ENCODE measurements at regions not wholly inside any gene's neighbourhood (a gene's known extent, or its start where the extent isn't known, plus 50 kb on each side); places are given as distances from the start of the nearest gene placed in this dataset.

DNA sequence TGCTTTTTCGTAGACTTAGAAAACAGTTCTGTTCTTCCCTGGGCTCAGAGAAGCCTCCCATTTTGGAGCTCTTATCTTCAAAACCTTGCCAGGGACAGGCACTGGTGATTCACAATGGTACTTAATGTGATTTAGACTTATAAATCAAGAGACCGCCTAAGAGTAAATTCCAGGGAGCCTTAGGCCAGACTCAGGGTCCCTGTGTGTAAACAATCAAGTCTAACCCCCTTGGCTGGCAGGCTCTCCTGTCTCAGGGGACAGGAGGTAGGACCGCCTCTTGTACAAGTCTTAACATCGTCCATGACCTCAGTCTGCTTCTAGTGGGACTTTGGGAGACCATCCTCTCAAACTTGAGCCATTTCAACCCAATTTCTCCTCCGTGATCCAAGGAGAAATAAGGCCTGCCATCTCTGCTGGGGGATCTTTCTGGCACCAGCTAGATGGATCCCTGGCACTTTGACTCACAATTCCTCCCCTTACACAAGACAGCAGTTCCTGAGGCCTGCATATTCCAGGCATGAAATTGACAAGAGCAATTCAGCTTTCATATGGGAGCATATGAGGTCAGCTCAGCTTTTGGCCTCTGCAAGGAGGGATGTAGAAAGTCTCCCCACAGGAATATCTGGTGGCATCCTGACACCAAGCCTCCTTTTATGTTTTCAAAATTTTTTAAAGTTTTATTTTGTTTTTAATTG, 487.0 kb downstream of the TNS1 start:
- peaks cover 15% of the 10 kb centered on the region for H3K4me1 ChIP-seq (ENCODE audit: insufficient read depth, low read length)
- no peaks in the 10 kb centered on the region for H3K36me3 ChIP-seq (ENCODE audit: insufficient read depth, low read length)
- H3K9ac ChIP-seq (ENCODE audit: low read length), result no peak overlapping the region
- no peak overlapping the region for H3K27ac ChIP-seq (ENCODE audit: low read depth, low read length)
- no peak overlapping the region for H3K4me3 ChIP-seq (ENCODE audit: low read depth in 1 of 2, low read length in 2 of 2)
- H3K9me3 ChIP-seq (ENCODE audit: low read length), result no peaks in the 10 kb centered on the region
- H3K27me3 ChIP-seq (ENCODE audit: control insufficient read depth in 1 of 2, insufficient read depth in 2 of 2, low read length in 2 of 2), result no peaks in the 10 kb centered on the region

DNA sequence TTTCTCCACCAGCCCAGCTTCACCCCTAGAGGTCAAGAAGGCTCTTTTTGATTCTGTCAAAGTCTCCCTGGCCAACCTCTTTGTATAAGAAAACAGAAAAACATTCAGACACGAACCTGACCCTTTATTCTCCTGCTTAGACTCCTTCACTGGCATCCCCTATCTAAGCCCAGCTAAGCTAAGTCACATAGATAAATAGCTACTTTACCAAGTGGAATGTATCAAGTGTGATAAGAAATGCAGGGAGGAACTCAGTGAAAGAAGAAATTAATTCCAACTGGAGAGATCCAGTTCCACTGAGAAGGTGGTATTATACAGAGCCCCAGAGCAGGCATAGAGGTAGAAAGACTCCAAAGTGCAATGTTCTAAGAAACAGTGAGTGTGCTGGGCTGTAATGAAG, 489.5 kb downstream of the TNS1 start:
- peaks cover 20% of the 10 kb centered on the region for H3K4me1 ChIP-seq (ENCODE audit: insufficient read depth, low read length)
- no peaks in the 10 kb centered on the region for H3K9me3 ChIP-seq (ENCODE audit: low read length)
- H3K27ac ChIP-seq (ENCODE audit: low read depth, low read length), result no peak overlapping the region
- no peak overlapping the region for H3K4me3 ChIP-seq (ENCODE audit: low read depth in 1 of 2, low read length in 2 of 2)
- no peaks in the 10 kb centered on the region for H3K27me3 ChIP-seq (ENCODE audit: control insufficient read depth in 1 of 2, insufficient read depth in 2 of 2, low read length in 2 of 2)
- H3K36me3 ChIP-seq (ENCODE audit: insufficient read depth, low read length), result no peaks in the 10 kb centered on the region
- H3K9ac ChIP-seq (ENCODE audit: low read length), result no peak overlapping the region

DNA sequence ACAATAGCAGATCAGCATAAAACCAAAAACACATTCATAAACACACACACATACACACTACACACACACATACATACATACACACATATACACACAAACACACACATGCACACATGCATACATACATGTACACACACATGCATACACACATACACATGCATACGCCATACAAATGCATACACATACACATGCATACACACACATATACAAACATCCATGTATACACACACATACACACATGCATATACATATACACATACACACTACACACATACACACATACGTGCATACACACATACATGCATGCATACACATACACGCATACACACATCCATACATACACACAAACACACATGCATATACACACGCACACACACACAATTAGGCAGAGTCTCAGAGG, 490.1 kb downstream of the TNS1 start:
- H3K27ac ChIP-seq (ENCODE audit: low read depth, low read length), result no peak overlapping the region
- no peak overlapping the region for H3K9ac ChIP-seq (ENCODE audit: low read length)
- H3K36me3 ChIP-seq (ENCODE audit: insufficient read depth, low read length), result no peaks in the 10 kb centered on the region
- H3K27me3 ChIP-seq (ENCODE audit: control insufficient read depth in 1 of 2, insufficient read depth in 2 of 2, low read length in 2 of 2), result no peaks in the 10 kb centered on the region
- H3K4me3 ChIP-seq (ENCODE audit: low read depth in 1 of 2, low read length in 2 of 2), result no peak overlapping the region
- no peaks in the 10 kb centered on the region for H3K9me3 ChIP-seq (ENCODE audit: low read length)
- peaks cover 20% of the 10 kb centered on the region for H3K4me1 ChIP-seq (ENCODE audit: insufficient read depth, low read length)

DNA sequence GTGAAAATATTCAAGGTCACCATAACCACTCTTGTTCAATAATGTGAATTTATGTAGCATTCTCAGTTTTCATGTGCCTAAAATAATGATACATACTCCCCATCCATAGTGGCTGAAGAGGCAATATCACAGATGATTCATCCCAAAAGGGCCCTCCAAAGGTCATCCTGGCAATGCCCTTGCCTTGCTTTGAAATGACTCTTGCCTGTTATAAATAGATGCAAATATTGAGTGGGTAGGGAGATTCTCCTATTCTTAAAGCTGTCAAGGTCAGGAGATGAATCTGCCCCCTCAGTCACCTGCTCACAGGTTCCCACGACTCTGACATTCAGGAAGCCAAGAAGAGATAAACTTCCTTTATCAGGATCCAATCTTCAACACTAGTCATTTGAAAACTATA, 490.5 kb downstream of the TNS1 start:
- peaks cover 20% of the 10 kb centered on the region for H3K4me1 ChIP-seq (ENCODE audit: insufficient read depth, low read length)
- H3K4me3 ChIP-seq (ENCODE audit: low read depth in 1 of 2, low read length in 2 of 2), result no peak overlapping the region
- H3K9ac ChIP-seq (ENCODE audit: low read length), result no peak overlapping the region
- H3K36me3 ChIP-seq (ENCODE audit: insufficient read depth, low read length), result no peaks in the 10 kb centered on the region
- no peaks in the 10 kb centered on the region for H3K27me3 ChIP-seq (ENCODE audit: control insufficient read depth in 1 of 2, insufficient read depth in 2 of 2, low read length in 2 of 2)
- H3K9me3 ChIP-seq (ENCODE audit: low read length), result no peaks in the 10 kb centered on the region
- no peak overlapping the region for H3K27ac ChIP-seq (ENCODE audit: low read depth, low read length)

DNA sequence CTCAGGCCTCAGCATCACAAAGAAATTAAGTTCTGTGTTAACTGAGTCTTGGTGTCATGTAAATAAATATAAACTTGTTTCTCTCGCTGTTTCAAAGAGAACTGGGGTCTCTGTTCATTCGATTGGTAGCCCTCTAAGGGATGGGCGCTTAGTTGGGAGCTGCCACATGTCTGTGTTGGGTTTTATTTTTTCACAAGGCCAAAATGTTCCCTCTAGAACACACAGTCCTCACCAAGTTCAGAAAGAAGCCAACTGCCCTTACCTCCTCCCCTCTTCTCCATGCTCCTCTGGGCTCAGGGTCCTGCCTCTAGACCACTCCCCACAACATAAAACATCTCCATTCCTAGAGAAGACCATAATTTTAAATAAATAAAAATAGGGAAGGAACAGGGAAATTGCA, 490.9 kb downstream of the TNS1 start:
- H3K4me1 ChIP-seq (ENCODE audit: insufficient read depth, low read length), result peaks cover 20% of the 10 kb centered on the region
- no peak overlapping the region for H3K4me3 ChIP-seq (ENCODE audit: low read depth in 1 of 2, low read length in 2 of 2)
- no peaks in the 10 kb centered on the region for H3K36me3 ChIP-seq (ENCODE audit: insufficient read depth, low read length)

DNA sequence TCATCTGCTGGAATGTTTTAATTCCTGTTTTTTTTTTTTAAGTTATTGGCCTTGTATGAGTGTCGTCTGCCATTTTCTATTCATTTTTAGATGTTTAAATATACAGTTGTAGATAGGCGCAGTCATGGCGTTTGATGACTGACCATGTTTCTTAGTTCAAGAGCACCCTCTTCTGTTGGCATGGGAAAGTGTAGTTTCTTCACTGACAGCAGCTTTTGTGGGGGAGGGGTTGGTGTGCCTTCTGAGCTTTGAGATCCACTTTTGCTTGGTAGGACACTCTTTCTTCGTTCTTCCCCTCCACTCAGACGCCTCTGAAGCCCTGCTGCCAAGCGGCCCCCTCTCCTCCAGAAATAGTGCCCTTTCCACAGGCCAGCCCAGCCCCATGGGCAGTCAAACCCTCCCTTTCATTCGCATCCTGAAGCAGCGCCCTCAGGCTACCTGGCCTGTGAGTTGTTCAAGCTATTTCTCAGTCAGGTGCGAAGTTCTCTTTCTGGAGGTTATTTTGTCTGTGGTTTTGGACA, 492.0 kb downstream of the TNS1 start:
- H3K4me1 ChIP-seq (ENCODE audit: insufficient read depth, low read length), result peaks cover 19% of the 10 kb centered on the region
- H3K27me3 ChIP-seq (ENCODE audit: control insufficient read depth in 1 of 2, insufficient read depth in 2 of 2, low read length in 2 of 2), result no peaks in the 10 kb centered on the region
- H3K4me3 ChIP-seq (ENCODE audit: low read depth in 1 of 2, low read length in 2 of 2), result no peak overlapping the region
- H3K27ac ChIP-seq (ENCODE audit: low read depth, low read length), result no peak overlapping the region
- H3K36me3 ChIP-seq (ENCODE audit: insufficient read depth, low read length), result no peaks in the 10 kb centered on the region
- no peaks in the 10 kb centered on the region for H3K9me3 ChIP-seq (ENCODE audit: low read length)
- no peak overlapping the region for H3K9ac ChIP-seq (ENCODE audit: low read length)

More for the DNA sequence above, 490.9 kb downstream of the TNS1 start:
- Histone ChIP-seq H3K9me3 (ENCODE audit: low read length) (no peaks in the 10 kb centered on the region), H3K9ac (ENCODE audit: low read length) (no peak overlapping the region), H3K27ac (ENCODE audit: low read depth, low read length) (no peak overlapping the region), H3K27me3 (ENCODE audit: control insufficient read depth in 1 of 2, insufficient read depth in 2 of 2, low read length in 2 of 2) (no peaks in the 10 kb centered on the region)

DNA sequence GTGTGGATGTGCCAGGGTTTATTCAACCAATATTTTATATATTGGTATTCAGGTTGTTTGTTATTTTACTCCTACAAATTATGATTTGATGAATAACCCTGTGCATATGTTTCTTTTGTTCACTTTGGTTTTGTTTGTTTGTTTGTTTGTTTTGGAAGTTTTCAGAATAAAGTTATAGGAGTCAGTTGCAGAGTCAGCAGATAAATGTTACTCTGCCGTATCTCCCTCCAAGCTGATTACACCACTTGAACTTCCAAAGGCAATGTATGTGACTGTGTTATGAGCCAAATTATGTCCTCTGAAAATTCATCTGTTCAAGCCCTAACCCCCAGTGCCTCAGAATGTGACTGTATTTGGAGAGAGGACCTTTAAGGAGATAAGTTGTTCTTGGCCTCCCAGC, 497.5 kb downstream of the TNS1 start:
- Histone ChIP-seq H3K27me3 (ENCODE audit: control insufficient read depth in 1 of 2, insufficient read depth in 2 of 2, low read length in 2 of 2) (no peaks in the 10 kb centered on the region), H3K4me1 (ENCODE audit: insufficient read depth, low read length) (peaks cover under 1% of the 10 kb centered on the region), H3K27ac (ENCODE audit: low read depth, low read length) (no peak overlapping the region), H3K9ac (ENCODE audit: low read length) (no peak overlapping the region), H3K4me3 (ENCODE audit: low read depth in 1 of 2, low read length in 2 of 2) (no peak overlapping the region), H3K36me3 (ENCODE audit: insufficient read depth, low read length) (no peaks in the 10 kb centered on the region), H3K9me3 (ENCODE audit: low read length) (no peaks in the 10 kb centered on the region)

DNA sequence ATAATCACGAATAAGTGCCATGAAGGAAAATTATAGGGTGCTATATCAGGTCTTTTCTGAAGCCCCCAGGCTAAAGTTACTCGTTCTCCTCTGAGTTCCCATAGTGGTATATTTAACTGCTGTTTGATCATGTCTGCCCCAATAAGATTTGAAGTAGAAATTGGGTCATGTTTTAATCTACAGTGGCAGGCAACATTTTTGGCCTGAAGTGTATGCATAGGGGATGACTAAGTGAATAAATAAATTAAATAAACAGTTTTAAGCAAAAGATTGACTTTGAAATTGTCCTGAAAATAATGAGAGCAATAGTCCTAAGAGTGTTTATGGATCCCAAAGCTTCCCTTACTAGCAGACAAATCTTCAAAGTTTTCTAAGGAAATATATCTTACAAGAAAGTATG, 500.9 kb downstream of the TNS1 start:
- Histone ChIP-seq H3K9me3 (ENCODE audit: low read length) (no peaks in the 10 kb centered on the region), H3K27ac (ENCODE audit: low read depth, low read length) (no peak overlapping the region), H3K27me3 (ENCODE audit: control insufficient read depth in 1 of 2, insufficient read depth in 2 of 2, low read length in 2 of 2) (no peaks in the 10 kb centered on the region), H3K36me3 (ENCODE audit: insufficient read depth, low read length) (no peaks in the 10 kb centered on the region), H3K4me1 (ENCODE audit: insufficient read depth, low read length) (no peaks in the 10 kb centered on the region), H3K4me3 (ENCODE audit: low read depth in 1 of 2, low read length in 2 of 2) (no peak overlapping the region), H3K9ac (ENCODE audit: low read length) (no peak overlapping the region)

DNA sequence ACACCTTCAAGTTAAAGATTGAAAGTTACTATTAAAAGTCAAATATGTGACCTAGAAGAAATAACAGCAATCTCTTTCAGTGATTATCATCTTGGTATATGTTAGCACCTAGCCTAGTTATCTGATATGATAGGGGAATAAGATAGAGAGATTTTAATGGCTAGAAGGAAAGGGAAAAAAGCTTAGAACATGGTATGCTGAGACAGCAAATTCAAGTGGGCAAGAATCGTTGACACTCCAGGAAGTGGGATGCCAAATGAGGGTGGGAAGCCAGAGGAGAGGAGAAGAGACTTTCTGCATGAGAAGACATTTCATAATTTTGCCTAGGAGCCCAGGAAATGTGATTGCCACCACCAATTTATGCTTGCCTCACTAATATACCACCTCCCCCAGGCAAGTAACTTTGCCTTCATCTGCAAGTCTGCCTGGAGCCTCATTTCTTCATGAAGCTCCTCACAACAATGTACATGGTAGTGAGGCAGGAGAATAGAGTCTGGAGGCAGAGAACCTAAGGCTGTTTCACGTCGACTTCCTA, 504.9 kb downstream of the TNS1 start:
- H3K27me3 ChIP-seq (ENCODE audit: control insufficient read depth in 1 of 2, insufficient read depth in 2 of 2, low read length in 2 of 2), result no peaks in the 10 kb centered on the region
- H3K27ac ChIP-seq (ENCODE audit: low read depth, low read length), result no peak overlapping the region
- H3K4me1 ChIP-seq (ENCODE audit: insufficient read depth, low read length), result no peaks in the 10 kb centered on the region
- H3K4me3 ChIP-seq (ENCODE audit: low read depth in 1 of 2, low read length in 2 of 2), result no peak overlapping the region
- H3K9ac ChIP-seq (ENCODE audit: low read length), result no peak overlapping the region
- no peaks in the 10 kb centered on the region for H3K36me3 ChIP-seq (ENCODE audit: insufficient read depth, low read length)
- H3K9me3 ChIP-seq (ENCODE audit: low read length), result no peaks in the 10 kb centered on the region

DNA sequence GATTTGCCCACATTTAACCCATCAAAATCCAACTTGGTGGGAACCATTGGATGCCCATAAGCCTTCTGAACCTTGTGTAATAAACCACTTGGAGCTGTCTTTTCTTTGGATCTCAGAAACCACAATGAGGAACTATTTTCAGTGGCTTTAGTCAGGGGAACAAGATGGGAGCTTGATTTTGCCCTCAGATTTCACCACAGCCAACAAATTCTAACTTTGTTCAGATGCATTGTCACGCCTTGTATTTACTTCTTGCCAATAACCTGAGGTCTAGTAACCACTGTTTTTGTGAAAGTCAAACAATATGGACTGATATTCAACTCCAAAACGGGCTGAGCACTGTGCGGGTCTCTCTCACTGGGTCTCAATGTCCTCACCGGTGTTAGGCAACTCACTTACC, 508.2 kb downstream of the TNS1 start:
- Histone ChIP-seq H3K4me1 (ENCODE audit: insufficient read depth, low read length) (no peaks in the 10 kb centered on the region), H3K36me3 (ENCODE audit: insufficient read depth, low read length) (no peaks in the 10 kb centered on the region), H3K27ac (ENCODE audit: low read depth, low read length) (no peak overlapping the region), H3K4me3 (ENCODE audit: low read depth in 1 of 2, low read length in 2 of 2) (no peak overlapping the region), H3K27me3 (ENCODE audit: control insufficient read depth in 1 of 2, insufficient read depth in 2 of 2, low read length in 2 of 2) (no peaks in the 10 kb centered on the region), H3K9me3 (ENCODE audit: low read length) (no peaks in the 10 kb centered on the region), H3K9ac (ENCODE audit: low read length) (no peak overlapping the region)

DNA sequence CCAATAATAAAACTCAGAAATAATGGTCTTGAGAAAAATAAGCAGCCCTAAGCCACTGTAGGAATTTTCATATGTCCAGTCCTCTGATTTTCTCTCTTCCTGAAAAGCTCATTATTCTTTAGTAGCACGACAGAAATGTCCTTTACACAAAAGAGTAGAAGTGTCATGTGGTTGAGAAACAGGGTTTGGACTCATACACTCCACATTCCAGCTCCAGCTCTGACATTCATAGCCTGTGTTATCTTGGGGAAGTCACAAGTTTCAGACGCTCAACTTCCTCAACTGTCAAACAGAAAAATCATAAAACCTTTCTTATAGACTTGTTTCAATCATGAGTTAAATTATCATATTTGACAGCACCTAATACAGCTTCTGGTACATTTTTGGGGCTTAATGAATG, 511.5 kb downstream of the TNS1 start:
- no peaks in the 10 kb centered on the region for H3K36me3 ChIP-seq (ENCODE audit: insufficient read depth, low read length)
- no peaks in the 10 kb centered on the region for H3K27me3 ChIP-seq (ENCODE audit: control insufficient read depth in 1 of 2, insufficient read depth in 2 of 2, low read length in 2 of 2)
- H3K4me3 ChIP-seq (ENCODE audit: low read depth in 1 of 2, low read length in 2 of 2), result no peak overlapping the region
- no peak overlapping the region for H3K27ac ChIP-seq (ENCODE audit: low read depth, low read length)
- H3K9me3 ChIP-seq (ENCODE audit: low read length), result no peaks in the 10 kb centered on the region
- no peak overlapping the region for H3K9ac ChIP-seq (ENCODE audit: low read length)
- no peaks in the 10 kb centered on the region for H3K4me1 ChIP-seq (ENCODE audit: insufficient read depth, low read length)

Data from muscle layer of colon (tissue), 2 donors.